GM19239 (cell line): ENCODE measurements at regions not wholly inside any gene's neighbourhood (a gene's known extent, or its start where the extent isn't known, plus 50 kb on each side); places are given as distances from the start of the nearest gene placed in this dataset.

Source experiments
- DNase-seq: peaks from one replicate; pipeline ENCODE4 v3.0.0; 2011; ENCODE audit warnings: low spot score; ENCODE audit not compliant: insufficient read length
- FAIRE-seq: peaks from 2 replicates; lab custom pipeline; 2011; peaks lifted over from hg19 to GRCh38; lab: Jason Lieb, UNC

DNA sequence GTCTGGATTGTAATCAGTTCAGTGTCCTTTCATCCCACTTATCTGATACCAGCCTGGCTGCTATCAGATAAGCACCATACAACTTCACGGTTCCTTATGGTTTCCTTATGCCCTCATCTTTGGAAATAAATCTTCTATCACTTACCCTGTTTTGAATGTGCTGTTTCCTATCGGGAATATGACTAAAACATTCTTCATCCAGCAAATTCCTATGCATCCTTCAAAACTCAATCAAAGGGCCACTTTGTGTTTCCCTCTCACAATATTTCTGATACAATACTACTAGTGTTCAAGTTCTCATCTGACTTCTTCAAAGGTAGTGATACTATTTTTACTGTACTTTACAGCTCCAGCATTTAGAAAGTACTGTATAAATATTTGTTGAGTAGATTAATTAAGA is 513.2 kb downstream of the OMA1 start:
- DNase-seq (no peak), FAIRE-seq (no peak)

DNA sequence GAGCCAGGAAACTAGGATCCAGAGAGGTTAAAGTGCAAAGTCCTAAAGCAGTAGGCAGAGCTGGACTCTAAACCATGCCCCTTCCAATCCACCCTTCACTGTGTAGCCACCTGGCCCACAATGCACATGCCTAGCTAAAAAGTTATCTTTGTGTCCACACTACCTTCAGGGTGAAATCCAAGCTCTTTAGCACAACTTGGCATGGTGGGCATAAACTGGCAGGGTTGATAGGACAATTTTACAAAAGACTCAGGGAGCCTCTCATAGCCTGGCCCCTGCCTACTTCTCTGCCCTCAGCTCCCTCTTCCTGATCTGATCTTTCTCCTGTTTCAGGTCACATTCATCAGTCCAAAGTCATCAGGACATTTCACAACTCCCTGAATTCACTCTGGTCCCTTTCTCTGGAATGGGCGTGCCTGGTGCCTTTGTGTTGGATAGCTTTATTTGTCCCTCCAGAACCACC is 513.9 kb downstream of the OMA1 start:
- FAIRE-seq (no peak), DNase-seq (no peak)

DNA sequence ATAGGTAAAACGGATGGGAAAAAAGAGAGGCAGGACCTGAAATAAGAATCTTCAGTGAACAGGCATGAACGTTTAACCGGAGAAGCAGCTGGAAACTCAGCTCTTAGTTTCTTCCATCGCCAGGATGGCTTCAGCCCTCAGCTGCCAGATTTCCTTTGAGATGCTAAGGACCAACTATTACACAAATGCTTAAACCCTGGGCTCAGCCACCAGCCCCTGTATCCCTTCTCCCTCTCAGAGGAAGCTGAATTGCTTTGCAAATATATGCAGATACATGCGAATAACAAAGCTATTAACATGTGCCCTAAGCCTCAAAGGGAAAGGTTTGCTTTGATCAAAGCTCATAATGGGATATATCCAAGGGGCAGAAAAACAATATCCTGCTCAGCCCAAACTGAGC is 515.1 kb downstream of the OMA1 start:
- DNase-seq: no peak
- FAIRE-seq: no peak

DNA sequence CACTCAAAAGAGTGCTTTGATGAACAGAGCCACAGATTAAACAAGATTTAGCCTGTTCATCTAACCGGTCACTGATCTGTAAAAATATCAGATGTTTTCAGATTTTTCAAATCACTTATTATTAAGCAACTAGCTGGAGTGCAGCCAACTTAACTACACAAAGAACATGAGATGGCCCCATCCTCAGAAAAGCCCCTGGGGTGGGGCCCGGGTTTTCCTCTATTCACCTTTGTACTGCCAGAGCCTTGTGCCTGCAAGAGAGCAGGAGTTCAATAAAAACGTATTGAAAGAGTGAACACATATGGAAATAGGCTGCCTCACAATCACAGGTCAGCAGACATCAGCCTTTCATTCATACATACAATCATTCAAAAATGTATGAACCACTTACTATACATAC is 516.1 kb downstream of the OMA1 start:
- DNase-seq: no peak
- FAIRE-seq: no peak

DNA sequence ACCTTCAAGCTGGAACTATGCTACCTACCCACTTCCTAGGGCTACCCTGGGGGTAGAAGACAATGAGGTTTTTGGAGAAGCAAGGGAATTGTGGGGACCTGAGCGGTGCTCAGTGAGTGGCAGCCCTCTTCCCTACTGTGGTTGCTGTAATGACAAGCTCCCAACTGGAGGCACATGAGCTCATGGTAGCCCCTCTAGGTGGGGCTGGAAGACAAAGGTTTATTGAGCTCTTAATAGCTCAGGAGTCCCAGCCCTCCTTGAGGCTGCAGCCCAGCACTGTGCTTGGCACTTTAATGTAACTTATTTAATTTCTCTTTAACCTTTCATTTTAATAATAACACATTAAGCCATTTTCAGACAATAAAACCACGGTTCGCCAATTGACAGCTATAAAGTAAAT is 528.9 kb downstream of the OMA1 start:
- DNase-seq: no peak
- FAIRE-seq: no peak

DNA sequence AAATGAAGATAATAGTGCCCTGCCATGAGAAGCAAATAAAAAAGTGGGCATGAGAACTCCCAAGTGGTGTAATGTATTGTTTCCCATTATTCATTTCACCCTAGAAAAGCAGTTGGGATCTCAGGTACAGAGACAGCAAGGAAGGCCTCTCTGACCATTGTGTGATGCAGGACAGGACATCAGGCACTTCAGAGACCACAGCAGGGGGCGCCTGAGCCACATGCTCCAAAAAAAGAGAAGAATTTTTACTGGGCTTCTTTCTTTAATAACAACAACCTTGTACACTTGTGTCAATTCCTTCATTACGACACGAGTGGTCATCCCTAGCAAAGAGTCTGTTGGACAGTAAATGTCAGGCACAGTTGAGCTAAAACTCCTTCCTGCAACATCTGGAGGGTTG is 533.3 kb downstream of the OMA1 start:
- DNase-seq (no peak), FAIRE-seq (no peak)

DNA sequence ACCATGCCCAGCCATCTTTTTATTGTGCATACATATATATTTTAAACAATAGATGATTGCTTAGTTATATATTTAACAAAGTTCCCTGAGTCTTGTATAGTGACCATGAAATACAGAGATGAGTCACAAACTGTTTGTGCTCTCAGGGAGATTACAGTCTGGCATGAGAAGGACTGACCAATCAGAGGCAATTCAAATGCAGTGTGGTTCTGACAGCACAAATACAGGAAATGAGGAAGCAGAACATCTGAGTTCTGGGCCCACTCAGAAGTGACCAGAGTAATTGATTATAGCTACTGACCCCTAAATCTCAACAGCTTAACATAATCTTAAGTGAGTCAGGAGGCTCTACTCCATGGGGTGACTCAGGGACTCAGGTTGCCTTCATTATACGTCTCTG is 534.5 kb downstream of the OMA1 start:
- FAIRE-seq: no peak
- DNase-seq: no peak

DNA sequence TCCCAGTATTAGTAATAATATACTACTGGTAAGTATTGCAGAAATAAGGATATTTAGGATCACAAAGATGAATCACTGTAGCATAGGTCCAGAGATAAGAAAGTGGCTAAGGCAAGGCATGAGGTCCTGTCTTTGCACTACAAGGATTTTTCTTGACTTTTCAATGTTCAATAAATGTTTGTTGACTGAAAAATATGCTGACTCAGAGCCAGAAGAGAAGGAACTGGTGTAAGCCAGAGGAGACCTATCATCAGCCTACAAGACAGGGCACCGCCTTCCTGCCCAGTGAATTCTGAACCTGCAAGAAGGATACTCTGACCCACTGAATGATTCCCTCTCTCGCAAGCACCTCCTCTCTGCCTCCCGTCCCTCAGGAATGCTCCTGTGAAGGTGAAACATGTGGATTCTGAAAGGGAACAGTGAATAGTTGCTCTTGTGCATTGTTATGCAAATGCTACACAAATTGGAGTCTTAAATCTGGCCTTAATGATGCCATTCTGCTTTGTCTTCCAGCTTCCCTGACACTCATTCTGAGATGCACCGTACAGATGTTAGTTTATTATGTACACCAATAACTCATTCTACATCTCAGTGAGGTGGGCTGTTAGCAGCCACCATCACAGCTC is 540.0 kb downstream of the OMA1 start:
- FAIRE-seq (no peak), DNase-seq (no peak)

DNA sequence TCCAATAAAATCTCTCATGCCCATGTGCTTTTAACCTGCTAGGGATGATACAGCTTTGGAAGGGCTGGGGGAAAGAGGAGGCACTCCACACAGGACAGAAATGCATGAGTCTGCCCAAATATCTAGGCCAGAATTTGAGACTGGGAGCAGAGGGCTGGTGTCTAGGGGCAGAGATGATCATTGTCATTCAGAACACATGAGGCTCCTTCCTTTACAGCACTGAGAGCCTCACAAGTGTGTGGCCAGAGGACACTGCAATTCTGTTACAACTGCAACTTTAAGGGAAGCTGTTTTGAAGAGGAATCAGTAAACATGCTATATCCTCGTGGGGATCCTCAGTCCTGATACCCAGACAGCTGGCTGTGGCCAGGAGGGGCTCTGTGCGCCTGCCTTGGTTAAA is 541.3 kb downstream of the OMA1 start:
- DNase-seq (no peak), FAIRE-seq (no peak)

DNA sequence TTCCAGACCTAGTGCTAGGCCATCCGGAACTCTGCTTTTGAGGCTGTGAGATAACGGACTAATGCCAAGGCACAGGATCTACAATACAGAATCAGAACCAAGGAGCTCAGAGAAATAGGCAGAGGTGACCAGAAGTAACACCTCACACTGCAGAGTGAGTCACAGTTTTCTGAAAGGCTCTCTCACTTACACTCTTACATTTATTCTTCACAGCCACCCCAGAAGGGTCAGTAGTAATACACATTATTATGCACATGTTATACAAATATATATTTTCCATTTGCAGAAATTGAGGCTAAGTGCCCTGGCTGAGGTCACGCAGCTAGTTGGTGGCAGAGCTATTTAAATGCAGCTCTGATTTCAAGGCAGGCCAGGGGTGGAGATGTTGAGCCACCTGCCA is 542.5 kb downstream of the OMA1 start:
- DNase-seq: no peak
- FAIRE-seq: no peak

DNA sequence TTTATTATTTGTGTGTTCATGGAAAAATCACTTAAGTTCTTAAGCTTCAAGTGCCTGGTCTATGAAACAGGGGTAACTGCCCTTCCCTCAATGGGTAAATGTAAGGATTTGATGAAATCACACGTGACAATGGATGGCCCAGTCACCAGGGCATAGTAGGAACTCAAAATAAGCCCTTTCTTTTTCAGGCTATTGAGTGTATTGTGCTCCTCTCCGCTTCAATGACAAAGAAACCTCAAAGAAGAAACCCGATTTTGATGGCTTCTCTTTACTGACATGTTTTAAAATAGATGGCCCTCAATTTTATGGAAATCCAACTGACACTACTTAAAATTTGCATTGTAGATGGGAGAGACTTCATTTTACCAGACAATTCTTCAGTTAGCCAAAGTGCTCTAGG is 543.5 kb downstream of the OMA1 start:
- DNase-seq (no peak), FAIRE-seq (no peak)

DNA sequence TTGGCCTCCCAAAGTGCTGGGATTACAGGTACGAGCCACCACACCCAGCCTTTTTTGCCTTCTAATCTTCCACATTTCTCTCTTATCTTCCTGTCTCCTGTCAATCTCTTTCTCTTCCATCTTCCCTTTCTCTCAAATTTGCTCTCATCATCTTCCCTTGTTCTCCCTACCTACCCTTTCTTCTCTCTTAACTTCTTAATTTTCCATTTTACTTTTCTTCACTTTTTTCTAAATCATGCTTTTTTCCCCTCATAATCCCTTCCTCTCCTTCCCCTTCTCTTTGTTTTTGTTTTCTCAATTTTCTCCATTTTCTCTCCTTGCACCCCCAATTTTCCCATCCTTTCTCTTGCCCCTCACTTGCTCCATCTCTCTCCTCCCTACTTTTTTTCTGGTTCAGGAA is 545.7 kb downstream of the OMA1 start:
- no peak for DNase-seq
- no peak for FAIRE-seq

DNA sequence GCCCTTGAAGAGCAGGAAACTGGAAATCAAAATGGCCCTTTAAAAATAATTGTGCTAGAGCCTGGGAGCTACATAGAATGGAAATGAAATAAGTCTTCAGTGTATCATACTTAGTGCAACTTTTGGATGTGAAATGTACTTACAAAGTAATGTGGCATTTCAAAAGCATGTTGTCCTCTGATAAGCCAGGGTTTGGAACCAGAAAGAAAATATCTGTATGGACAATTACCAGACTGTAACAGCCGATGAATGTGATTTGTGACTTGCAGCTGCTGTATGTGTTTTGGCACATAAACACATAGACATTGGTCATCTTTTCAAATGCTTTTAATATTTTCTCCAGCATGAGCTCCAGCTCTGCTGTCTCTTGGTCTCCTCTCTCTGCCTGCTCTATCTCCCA is 546.4 kb downstream of the OMA1 start:
- no peak for FAIRE-seq
- DNase-seq: no peak

DNA sequence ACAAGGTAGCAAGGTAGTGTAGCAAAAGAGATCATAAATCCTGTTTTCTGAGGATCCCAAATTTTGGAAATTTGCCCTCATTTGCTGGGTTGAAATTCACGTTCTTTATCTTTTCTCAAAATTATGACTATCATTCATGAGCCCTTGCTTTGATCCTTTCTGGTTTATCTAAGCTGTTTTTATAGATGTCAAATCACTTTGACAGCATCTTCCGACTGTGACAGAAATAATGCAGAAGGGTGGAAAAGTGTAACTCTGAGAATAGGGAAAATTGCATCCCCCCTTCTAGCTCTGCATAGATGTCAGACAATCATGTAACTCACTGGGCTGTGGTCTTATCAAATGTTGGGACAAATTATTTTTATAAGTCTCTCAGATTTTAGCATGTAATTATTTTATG is 550.1 kb downstream of the OMA1 start:
- DNase-seq: no peak
- no peak for FAIRE-seq

DNA sequence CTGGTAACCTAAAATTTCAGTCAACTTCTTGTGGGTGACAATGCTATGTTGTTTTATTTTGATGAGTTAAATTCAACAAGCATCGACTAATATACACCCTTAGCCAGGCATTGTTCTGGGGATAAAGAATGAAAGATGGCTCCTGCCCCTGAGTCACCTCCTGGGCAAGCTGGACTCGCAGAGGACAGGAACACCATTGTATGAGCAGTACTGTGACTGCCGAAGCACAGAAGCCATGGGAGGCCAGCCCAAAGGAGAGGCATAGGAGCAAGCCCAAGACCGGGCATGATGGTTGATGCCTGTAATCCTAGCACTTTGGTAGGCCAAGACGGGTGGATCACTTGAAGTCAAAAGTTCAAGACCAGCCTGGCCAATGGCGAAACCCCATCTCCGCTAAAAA is 555.2 kb downstream of the OMA1 start:
- no peak for DNase-seq
- FAIRE-seq: no peak

DNA sequence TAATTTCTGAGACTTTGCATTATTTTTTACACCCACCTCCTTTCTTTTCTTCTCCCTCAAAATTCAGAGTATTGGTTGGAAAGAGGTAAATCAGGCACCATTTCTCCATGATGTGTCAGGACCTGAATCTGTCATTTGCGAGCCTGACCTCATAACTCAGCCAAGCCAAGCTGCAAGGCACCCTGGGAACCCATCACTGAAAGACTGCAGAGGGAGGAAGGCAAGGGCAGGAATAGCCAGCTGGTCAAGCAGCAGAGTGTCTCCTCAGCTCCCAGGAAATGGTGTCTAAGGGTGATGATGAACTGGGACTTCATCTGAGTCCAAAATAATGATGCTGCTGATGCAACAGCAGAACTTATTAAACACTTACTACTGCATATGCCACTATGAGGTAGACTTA is 556.6 kb downstream of the OMA1 start:
- FAIRE-seq (no peak), DNase-seq (no peak)

DNA sequence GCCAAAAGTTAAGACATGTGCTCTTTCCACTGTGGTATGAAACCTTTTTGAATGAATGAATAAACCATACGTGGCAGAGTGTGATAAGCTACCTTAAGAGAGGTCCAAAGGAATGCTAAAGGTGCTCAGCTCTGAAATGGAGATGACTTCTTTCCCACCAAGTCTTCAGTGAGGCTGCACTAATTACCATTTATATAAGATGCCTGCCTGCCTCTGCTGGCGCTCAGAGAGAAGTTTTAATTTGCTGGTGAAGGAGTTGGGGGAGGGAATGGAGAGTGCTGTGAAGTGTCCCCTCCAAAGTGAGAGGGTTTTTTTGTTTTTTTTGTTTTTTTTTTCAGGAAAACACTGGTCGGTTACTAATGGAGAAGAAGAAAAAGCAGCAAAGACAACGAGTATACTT is 559.0 kb downstream of the OMA1 start:
- no peak for FAIRE-seq

DNA sequence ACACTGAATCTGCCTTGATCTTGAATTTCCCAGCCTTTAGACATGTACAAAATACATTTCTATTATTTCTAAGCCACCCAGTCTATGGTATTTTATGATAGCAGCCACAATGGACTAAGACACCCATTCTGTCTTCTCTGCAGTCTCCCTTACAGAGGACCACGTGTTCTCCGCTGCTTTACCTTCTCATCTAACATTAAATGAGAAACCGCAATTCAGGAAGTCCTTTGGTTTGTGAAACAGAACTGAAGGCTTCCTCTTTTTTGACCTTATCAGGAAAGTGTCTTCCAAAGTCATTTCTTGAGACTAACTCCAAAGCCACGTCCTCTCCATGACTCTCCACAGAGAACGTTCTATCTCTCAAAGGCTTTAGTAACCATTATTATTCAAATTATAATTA is 560.1 kb downstream of the OMA1 start:
- peak; percentile 4 for DNase-seq
- no peak for FAIRE-seq

More for the DNA sequence above, 559.0 kb downstream of the OMA1 start:
- no peak for DNase-seq

DNA sequence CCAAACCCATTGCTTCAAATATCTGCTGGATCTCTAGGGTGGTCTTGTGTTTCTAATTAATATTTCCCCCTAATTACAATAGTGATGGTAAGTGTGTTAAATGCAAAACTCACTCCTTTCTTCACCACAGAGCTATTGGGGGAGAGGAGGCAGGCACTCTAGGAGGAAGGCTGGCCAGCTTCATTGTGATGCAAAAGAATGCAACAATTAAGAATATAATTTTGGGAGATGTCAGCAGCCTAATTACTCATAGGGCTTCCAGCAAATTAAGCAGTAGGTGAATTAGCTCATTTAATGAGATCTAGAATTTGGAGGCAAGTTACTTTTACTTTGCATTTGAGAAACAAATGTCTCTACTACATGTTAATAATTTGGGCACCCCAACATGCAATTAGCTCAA is 560.4 kb upstream of the DAB1 start:
- DNase-seq: no peak
- no peak for FAIRE-seq

DNA sequence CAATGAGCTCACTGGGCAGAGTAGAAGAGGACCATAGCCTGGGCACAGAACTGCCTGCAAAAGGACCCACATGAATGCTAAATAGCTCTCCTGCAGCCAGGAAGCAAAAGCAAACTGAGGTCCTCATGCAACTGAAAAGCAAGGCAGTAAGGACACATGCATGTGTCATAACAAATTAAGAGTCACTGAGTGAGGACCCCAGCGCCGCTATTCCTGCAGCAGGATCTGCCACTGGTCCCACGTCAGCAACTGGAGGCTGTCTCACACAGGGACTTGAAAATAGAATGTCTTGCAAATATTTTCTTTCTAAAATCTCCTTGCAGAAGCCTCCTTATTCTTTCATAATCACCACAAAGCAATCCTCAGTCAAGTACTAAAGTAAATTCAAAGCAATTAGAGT is 559.6 kb upstream of the DAB1 start:
- DNase-seq: no peak
- no peak for FAIRE-seq

DNA sequence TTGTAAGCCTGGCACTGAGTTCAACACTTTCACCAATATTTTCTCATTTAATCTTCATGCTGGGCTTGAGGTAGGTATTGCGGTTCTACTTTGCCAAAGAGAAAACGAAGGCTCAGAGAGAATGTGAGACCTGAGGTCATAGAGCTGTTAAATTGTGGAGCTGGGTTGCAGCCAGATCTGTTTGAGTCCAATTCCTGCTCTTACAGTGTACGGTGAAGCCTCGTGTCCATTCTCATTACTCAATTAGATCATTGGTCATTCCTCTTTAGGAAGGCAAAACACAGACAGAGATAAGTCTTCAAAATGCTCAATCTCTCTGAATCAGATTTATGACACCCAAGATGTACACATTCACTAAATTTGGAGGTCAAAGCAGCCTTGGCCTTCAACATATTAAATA is 559.0 kb upstream of the DAB1 start:
- no peak for DNase-seq
- FAIRE-seq: no peak

DNA sequence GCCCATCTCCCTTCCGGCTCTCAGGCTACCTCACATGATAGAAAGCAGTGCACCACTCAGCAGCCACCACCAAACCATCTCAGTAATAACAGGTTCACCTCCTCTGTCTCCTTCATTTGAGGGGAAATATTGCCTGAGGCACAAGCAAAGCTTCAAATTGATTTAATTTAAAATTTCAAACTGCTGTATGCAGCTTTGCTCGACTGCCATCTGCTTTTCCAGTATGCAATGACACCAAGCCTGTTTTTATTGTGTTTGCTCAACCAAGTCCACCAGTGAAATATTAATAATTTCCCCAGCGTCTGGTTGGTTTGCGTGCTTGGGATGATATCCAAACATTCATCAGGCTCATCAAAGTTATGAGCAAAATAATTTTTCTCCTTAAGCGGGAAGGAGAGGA is 552.4 kb upstream of the DAB1 start:
- DNase-seq (no peak), FAIRE-seq (no peak)

DNA sequence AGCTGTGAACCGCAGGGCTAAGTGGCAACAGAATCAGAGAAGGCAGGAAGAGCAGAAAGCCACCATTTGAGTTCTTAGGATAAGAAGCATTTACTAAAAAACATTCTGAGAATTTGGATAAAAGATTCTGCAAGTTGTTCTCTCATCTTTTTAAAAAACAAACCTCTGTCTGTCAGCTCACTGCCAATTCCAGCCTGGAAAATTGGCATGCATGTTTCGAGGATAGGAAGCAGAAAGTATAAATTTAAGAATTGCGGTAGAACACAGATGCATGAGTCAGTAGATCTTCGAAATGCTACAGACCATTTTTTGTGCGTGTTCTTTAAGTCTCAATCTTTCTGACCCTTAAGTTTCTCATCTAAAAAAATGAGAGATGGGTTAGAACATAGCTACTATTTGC is 544.5 kb upstream of the DAB1 start:
- DNase-seq (no peak), FAIRE-seq (no peak)
